ENCODE measurements at regions not wholly inside any gene's neighbourhood (a gene's known extent, or its start where the extent isn't known, plus 50 kb on each side); places are given as distances from the start of the nearest gene placed in this dataset.

- no peak for TF ChIP-seq CTCF (IDR thresholded peaks at IDR 0.05; ENCODE audit: insufficient read depth, missing control alignments)
- DNase-seq (ENCODE audit: insufficient read length, low spot score) = no peak
- FAIRE-seq = no peak
Observed at GRCh38 chr11:71084306-71085012, 167.9 kb downstream of the SHANK2 start.

GRCh38 chr11:71083105-71083504, 169.3 kb downstream of the SHANK2 start:
- no peak for FAIRE-seq
- DNase-seq (ENCODE audit: insufficient read length, low spot score) = no peak
- no peak for TF ChIP-seq CTCF (IDR thresholded peaks at IDR 0.05; ENCODE audit: insufficient read depth, missing control alignments)

- DNase-seq (ENCODE audit: insufficient read length, low spot score) (no peak), FAIRE-seq (no peak)
- no peak for TF ChIP-seq CTCF (IDR thresholded peaks at IDR 0.05; ENCODE audit: insufficient read depth, missing control alignments)
Observed at GRCh38 chr11:71082454-71082853, 169.9 kb downstream of the SHANK2 start.

- TF ChIP-seq CTCF (IDR thresholded peaks at IDR 0.05; ENCODE audit: insufficient read depth, missing control alignments) = no peak
- no peak for FAIRE-seq
- no peak for DNase-seq (ENCODE audit: insufficient read length, low spot score)
Observed at GRCh38 chr11:71081704-71082230, 170.6 kb downstream of the SHANK2 start.

GRCh38 chr11:71080239-71081097, 171.9 kb downstream of the SHANK2 start:
- FAIRE-seq = no peak
- peak; percentile 72 for TF ChIP-seq CTCF (IDR thresholded peaks at IDR 0.05; ENCODE audit: insufficient read depth, missing control alignments)
- DNase-seq (ENCODE audit: insufficient read length, low spot score) = no peak

GRCh38 chr11:71079795-71080194, 172.6 kb downstream of the SHANK2 start:
- TF ChIP-seq CTCF (IDR thresholded peaks at IDR 0.05; ENCODE audit: insufficient read depth, missing control alignments) = no peak
- DNase-seq (ENCODE audit: insufficient read length, low spot score) (no peak), FAIRE-seq (no peak)

All from D721Med (cell line).